Fibroblast of lung (primary cell): ENCODE measurements at regions not wholly inside any gene's neighbourhood (a gene's known extent, or its start where the extent isn't known, plus 50 kb on each side); places are given as distances from the start of the nearest gene placed in this dataset.
"Not testable (repeated sequence)": the region's sequence is repeated elsewhere in the genome, so short reads cannot be mapped to it uniquely, and the experiment has no call there.

Experiments
- DNase-seq, 2 donors: peaks; one replicate each; pipeline versions ENCODE4 v3.0.0 to v3.0.0-alpha.2; 2010; ENCODE audit warnings: low read depth in 2 of 2
- H2AFZ ChIP-seq: 2 replicates; pipeline ENCODE4 v1.5.1; 2012; ENCODE audit warnings: low read length, control low read depth, inconsistent platforms
- H3K27ac ChIP-seq: 2 replicates; pipeline ENCODE4 v1.5.1; 2011; ENCODE audit warnings: low read length, control low read depth; ENCODE audit not compliant: insufficient read depth
- H3K27me3 ChIP-seq: 2 replicates; pipeline ENCODE4 v1.5.1; 2011; ENCODE audit warnings: mild to moderate bottlenecking, low read length; ENCODE audit not compliant: control insufficient read depth, insufficient read depth
- H3K36me3 ChIP-seq: 2 replicates; pipeline ENCODE4 v1.5.1; 2011; ENCODE audit warnings: low read length; ENCODE audit not compliant: control insufficient read depth, insufficient read depth
- H3K4me1 ChIP-seq: 2 replicates; pipeline ENCODE4 v1.5.1; 2011; ENCODE audit warnings: low read length; ENCODE audit not compliant: control insufficient read depth, insufficient read depth; ENCODE audit errors: extremely low read depth
- H3K4me2 ChIP-seq: 2 replicates; pipeline ENCODE4 v1.5.1; 2011; ENCODE audit warnings: low read length, control low read depth; ENCODE audit not compliant: insufficient read depth; ENCODE audit errors: extremely low read depth
- H3K4me3 ChIP-seq, 4 experiments: fragments of 200-600 bp in 1 of 4; sonication (generic) in 1 of 4; replicated peaks in 1 of 4; 2 replicates each; pipeline ENCODE4 v1.5.1; 2011 to 2016; ENCODE audit warnings: low read length in 4 of 4, low read depth in 3 of 4, mild to moderate bottlenecking in 3 of 4, control low read depth in 2 of 4, inconsistent platforms in 1 of 4, mixed read lengths in 1 of 4; ENCODE audit not compliant: insufficient read depth in 1 of 4; ENCODE audit errors: control extremely low read depth in 1 of 4
- H3K79me2 ChIP-seq: 2 replicates; pipeline ENCODE4 v1.5.1; 2012; ENCODE audit warnings: mild to moderate bottlenecking, low read length, inconsistent platforms; ENCODE audit not compliant: control insufficient read depth, insufficient read depth
- H3K9ac ChIP-seq: 2 replicates; pipeline ENCODE4 v1.5.1; 2011; ENCODE audit warnings: mild to moderate bottlenecking, low read length, control low read depth; ENCODE audit not compliant: insufficient read depth
- H3K9me3 ChIP-seq: 2 replicates; pipeline ENCODE4 v1.5.1; 2012; ENCODE audit warnings: low read depth, low read length; ENCODE audit not compliant: control insufficient read depth, insufficient read depth
- H4K20me1 ChIP-seq: 2 replicates; pipeline ENCODE4 v1.5.1; 2011; ENCODE audit warnings: low read length; ENCODE audit not compliant: control insufficient read depth, insufficient read depth; ENCODE audit errors: extremely low read depth
- CTCF ChIP-seq, 2 donors: IDR thresholded peaks in 1 of 2; conservative IDR thresholded peaks in 1 of 2; 1 replicate in 1 of 2; 2 replicates in 1 of 2; pipeline ENCODE4 v1.5.1; 2011 to 2012; ENCODE audit warnings: low read length in 2 of 2, control low read depth in 1 of 2, inconsistent platforms in 1 of 2, low read depth in 1 of 2, mild to moderate bottlenecking in 1 of 2
- EZH2 ChIP-seq: IDR thresholded peaks from 2 replicates; pipeline ENCODE4 v1.5.1; 2012; ENCODE audit warnings: low read length, control low read depth, mild to moderate bottlenecking; ENCODE audit errors: missing control alignments

- peaks cover 16% of the 10 kb centered on the region for H3K4me1 ChIP-seq
- no peaks in the 10 kb centered on the region for H3K36me3 ChIP-seq
- no peak overlapping the region for H3K27ac ChIP-seq
- TF ChIP-seq CTCF (conservative IDR thresholded peaks at IDR 0.05 in 1 of 2, IDR thresholded peaks at IDR 0.05 in 1 of 2; ENCODE audit: low read depth in 1 of 2, low read length in 2 of 2), result no peak
- H3K4me2 ChIP-seq, result no peak overlapping the region
- H2AFZ ChIP-seq, result no peak overlapping the region
- H3K9ac ChIP-seq, result no peak overlapping the region
- H3K27me3 ChIP-seq, result no peaks in the 10 kb centered on the region
- H3K4me3 ChIP-seq, result no peak overlapping the region
- no peaks in the 10 kb centered on the region for H3K9me3 ChIP-seq
- H3K79me2 ChIP-seq, result no peaks in the 10 kb centered on the region
- H4K20me1 ChIP-seq, result no peaks in the 10 kb centered on the region
- no peak for DNase-seq
Measured at GRCh38 chr1:30081379-30082102, 641.8 kb downstream of the MATN1 start.

- not testable (repeated sequence) for H3K27ac ChIP-seq, DNase-seq, H3K4me3 ChIP-seq, H3K9me3 ChIP-seq, H3K27me3 ChIP-seq, H3K4me1 ChIP-seq, H3K79me2 ChIP-seq, H4K20me1 ChIP-seq, H3K4me2 ChIP-seq, H3K36me3 ChIP-seq, H3K9ac ChIP-seq, H2AFZ ChIP-seq
Measured at GRCh38 chr1:30075916-30076315, 647.5 kb downstream of the MATN1 start.

DNA sequence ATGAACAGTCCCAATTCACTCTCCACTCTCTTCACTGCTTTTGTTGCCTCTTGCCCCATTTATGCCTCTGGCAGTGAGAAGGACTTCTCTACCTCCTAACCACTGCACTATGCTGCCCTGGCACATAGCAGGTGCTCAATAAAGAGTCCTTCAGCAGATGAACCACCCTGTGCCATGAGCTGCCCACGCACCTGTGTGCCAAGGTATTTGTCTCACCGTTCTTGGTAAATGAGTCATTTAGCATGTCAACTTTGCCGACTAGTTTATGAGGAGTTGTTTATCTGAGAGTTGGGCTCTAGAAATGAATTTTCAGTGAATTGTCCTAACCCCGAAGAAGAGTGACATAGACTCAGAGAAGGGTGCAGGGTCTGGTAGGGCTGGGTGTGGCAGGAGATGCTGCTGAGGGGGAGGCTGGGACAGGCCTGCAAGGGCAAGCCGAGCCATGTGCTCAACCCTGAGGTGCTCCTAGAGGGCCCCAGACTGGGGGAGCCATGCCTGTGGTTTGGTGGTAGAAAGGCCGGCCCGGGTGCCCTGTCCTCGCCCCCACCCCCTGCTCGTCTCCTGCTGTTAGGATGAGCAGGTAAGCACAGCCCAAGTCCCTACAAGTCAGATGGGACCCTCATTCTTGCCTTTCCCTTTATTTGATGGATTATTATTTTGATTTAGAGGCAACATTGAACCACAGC is 654.5 kb downstream of the MATN1 start:
- H3K4me3 ChIP-seq, result no peak overlapping the region
- H3K36me3 ChIP-seq, result no peaks in the 10 kb centered on the region
- H3K4me2 ChIP-seq, result no peak overlapping the region
- no peak overlapping the region for H3K27ac ChIP-seq
- TF ChIP-seq CTCF (conservative IDR thresholded peaks at IDR 0.05 in 1 of 2, IDR thresholded peaks at IDR 0.05 in 1 of 2; ENCODE audit: low read depth in 1 of 2, low read length in 2 of 2) (no peak), EZH2 (no peak)
- H3K4me1 ChIP-seq, result no peaks in the 10 kb centered on the region
- H4K20me1 ChIP-seq, result no peaks in the 10 kb centered on the region
- no peaks in the 10 kb centered on the region for H3K9me3 ChIP-seq
- H2AFZ ChIP-seq, result no peak overlapping the region
- DNase-seq, result no peak
- no peaks in the 10 kb centered on the region for H3K27me3 ChIP-seq
- no peaks in the 10 kb centered on the region for H3K79me2 ChIP-seq
- H3K9ac ChIP-seq, result no peak overlapping the region
